GM19239 (cell line): ENCODE measurements at regions not wholly inside any gene's neighbourhood (a gene's known extent, or its start where the extent isn't known, plus 50 kb on each side); places are given as distances from the start of the nearest gene placed in this dataset.

Experiments used
- DNase-seq: peaks from one replicate; pipeline ENCODE4 v3.0.0; 2011; ENCODE audit warnings: low spot score; ENCODE audit not compliant: insufficient read length
- FAIRE-seq: peaks from 2 replicates; lab custom pipeline; 2011; peaks lifted over from hg19 to GRCh38; lab: Jason Lieb, UNC

GRCh38 chr13:70923863-70924752 lies 815.9 kb upstream of the KLHL1 start:
- DNase-seq (no peak), FAIRE-seq (no peak)

GRCh38 chr13:70911286-70911685 lies 803.0 kb upstream of the KLHL1 start:
- DNase-seq (no peak), FAIRE-seq (no peak)

GRCh38 chr13:70908795-70909194 lies 800.5 kb upstream of the KLHL1 start:
- DNase-seq: no peak
- no peak for FAIRE-seq

- FAIRE-seq: no peak
- DNase-seq: no peak
These were observed 796.8 kb upstream of the KLHL1 start for GRCh38 chr13:70905035-70905434.

GRCh38 chr13:70896136-70896535 lies 787.9 kb upstream of the KLHL1 start:
- no peak for FAIRE-seq
- no peak for DNase-seq

- no peak for FAIRE-seq
These were observed 787.3 kb upstream of the KLHL1 start for GRCh38 chr13:70895599-70895998.

GRCh38 chr13:70894258-70894657 lies 786.0 kb upstream of the KLHL1 start:
- FAIRE-seq (no peak), DNase-seq (no peak)

More at GRCh38 chr13:70895599-70895998, 787.3 kb upstream of the KLHL1 start:
- DNase-seq: no peak

- DNase-seq (no peak), FAIRE-seq (no peak)
These were observed 785.6 kb upstream of the KLHL1 start for GRCh38 chr13:70893832-70894231.

GRCh38 chr13:70890289-70890688 lies 782.0 kb upstream of the KLHL1 start:
- DNase-seq (no peak), FAIRE-seq (no peak)

- DNase-seq (no peak), FAIRE-seq (no peak)
These were observed 780.9 kb upstream of the KLHL1 start for GRCh38 chr13:70889163-70889562.

GRCh38 chr13:70884196-70884595 lies 775.9 kb upstream of the KLHL1 start:
- DNase-seq: no peak
- no peak for FAIRE-seq

- FAIRE-seq (no peak), DNase-seq (no peak)
These were observed 766.4 kb upstream of the KLHL1 start for GRCh38 chr13:70874636-70875035.

- FAIRE-seq (no peak), DNase-seq (no peak)
These were observed 756.5 kb upstream of the KLHL1 start for GRCh38 chr13:70864731-70865130.

GRCh38 chr13:70856711-70857110 lies 748.5 kb upstream of the KLHL1 start:
- DNase-seq: no peak
- no peak for FAIRE-seq

GRCh38 chr13:70856025-70856424 lies 747.8 kb upstream of the KLHL1 start:
- FAIRE-seq: no peak
- no peak for DNase-seq

GRCh38 chr13:70849222-70849621 lies 741.0 kb upstream of the KLHL1 start:
- DNase-seq: no peak
- FAIRE-seq: no peak

- FAIRE-seq: no peak
- no peak for DNase-seq
These were observed 736.3 kb upstream of the KLHL1 start for GRCh38 chr13:70844391-70845108.

GRCh38 chr13:70842062-70842644 lies 733.9 kb upstream of the KLHL1 start:
- no peak for FAIRE-seq

GRCh38 chr13:70841240-70842061 lies 733.2 kb upstream of the KLHL1 start:
- FAIRE-seq: no peak
- DNase-seq: no peak

More at GRCh38 chr13:70842062-70842644, 733.9 kb upstream of the KLHL1 start:
- no peak for DNase-seq

GRCh38 chr13:70835371-70835770 lies 727.1 kb upstream of the KLHL1 start:
- DNase-seq: no peak
- FAIRE-seq: no peak
